Neural crest cell (in vitro differentiated cells): ENCODE measurements at regions not wholly inside any gene's neighbourhood (a gene's known extent, or its start where the extent isn't known, plus 50 kb on each side); places are given as distances from the start of the nearest gene placed in this dataset.

Experiments used
- DNase-seq: peaks from one replicate; pipeline ENCODE4 v3.0.0; 2021; ENCODE audit warnings: low read depth, mixed read lengths, low spot score
- H3K27ac Mint-ChIP-seq: one replicate; pipeline ENCODE4 v1.8.0; 2021; ENCODE audit warnings: mild to moderate bottlenecking, mixed read lengths; ENCODE audit not compliant: unreplicated experiment
- H3K27me3 Mint-ChIP-seq: 2 replicates; pipeline ENCODE4 v1.8.0; 2021; ENCODE audit warnings: low read depth, mild to moderate bottlenecking, mixed read lengths
- H3K36me3 Mint-ChIP-seq: 2 replicates; pipeline ENCODE4 v1.8.0; 2021; ENCODE audit warnings: low read depth, mild to moderate bottlenecking, mixed read lengths
- H3K4me1 Mint-ChIP-seq: 2 replicates; pipeline ENCODE4 v1.8.0; 2021; ENCODE audit warnings: mixed read lengths
- H3K4me3 Mint-ChIP-seq: one replicate; pipeline ENCODE4 v1.8.0; 2021; ENCODE audit warnings: mild to moderate bottlenecking, mixed read lengths
- H3K9me3 Mint-ChIP-seq: 2 replicates; pipeline ENCODE4 v1.8.0; 2021; ENCODE audit warnings: mixed read lengths
- CTCF ChIP-seq: fragments of 200-600 bp; sonication (generic); conservative IDR thresholded peaks from 2 replicates; pipeline ENCODE4 v1.5.0; 2021; ENCODE audit warnings: antibody characterized with exemption, mild to moderate bottlenecking

GRCh38 chr9:28163619-28164018 is 590.3 kb upstream of the C9orf72 start:
- Mint-ChIP-seq H3K27ac (no peak overlapping the region), H3K9me3 (no peaks in the 10 kb centered on the region), H3K4me3 (no peak overlapping the region)

GRCh38 chr9:28166179-28166578 is 592.9 kb upstream of the C9orf72 start:
- no peak overlapping the region for H3K4me3 Mint-ChIP-seq
- no peaks in the 10 kb centered on the region for H3K27me3 Mint-ChIP-seq
- no peak overlapping the region for H3K27ac Mint-ChIP-seq
- H3K9me3 Mint-ChIP-seq: no peaks in the 10 kb centered on the region
- no peak for TF ChIP-seq CTCF
- no peaks in the 10 kb centered on the region for H3K36me3 Mint-ChIP-seq
- DNase-seq: no peak
- peaks cover 10% of the 10 kb centered on the region for H3K4me1 Mint-ChIP-seq

More at GRCh38 chr9:28163619-28164018, 590.3 kb upstream of the C9orf72 start:
- TF ChIP-seq CTCF: no peak
- Mint-ChIP-seq H3K4me1 (peaks cover 10% of the 10 kb centered on the region), H3K36me3 (no peaks in the 10 kb centered on the region), H3K27me3 (no peaks in the 10 kb centered on the region)
- DNase-seq: no peak

GRCh38 chr9:28177142-28177541 is 603.9 kb upstream of the C9orf72 start:
- Mint-ChIP-seq H3K9me3 (no peaks in the 10 kb centered on the region), H3K27ac (no peak overlapping the region), H3K36me3 (no peaks in the 10 kb centered on the region), H3K4me3 (no peak overlapping the region), H3K4me1 (no peaks in the 10 kb centered on the region), H3K27me3 (no peaks in the 10 kb centered on the region)
- TF ChIP-seq CTCF: no peak
- no peak for DNase-seq

GRCh38 chr9:28177925-28178324 is 604.6 kb upstream of the C9orf72 start:
- peak overlapping the region; percentile 3 for H3K27ac Mint-ChIP-seq
- H3K36me3 Mint-ChIP-seq: no peaks in the 10 kb centered on the region
- no peaks in the 10 kb centered on the region for H3K27me3 Mint-ChIP-seq
- DNase-seq: no peak
- no peaks in the 10 kb centered on the region for H3K9me3 Mint-ChIP-seq
- no peaks in the 10 kb centered on the region for H3K4me1 Mint-ChIP-seq
- H3K4me3 Mint-ChIP-seq: no peak overlapping the region
- TF ChIP-seq CTCF: no peak

GRCh38 chr9:28179893-28180292 is 606.6 kb upstream of the C9orf72 start:
- Mint-ChIP-seq H3K27ac (no peak overlapping the region), H3K36me3 (no peaks in the 10 kb centered on the region), H3K27me3 (no peaks in the 10 kb centered on the region), H3K4me1 (no peaks in the 10 kb centered on the region), H3K9me3 (no peaks in the 10 kb centered on the region), H3K4me3 (no peak overlapping the region)
- no peak for TF ChIP-seq CTCF
- DNase-seq: no peak

GRCh38 chr9:28190981-28191380 is 617.7 kb upstream of the C9orf72 start:
- no peak for TF ChIP-seq CTCF
- H3K36me3 Mint-ChIP-seq: no peaks in the 10 kb centered on the region
- no peaks in the 10 kb centered on the region for H3K4me1 Mint-ChIP-seq
- DNase-seq: no peak
- no peaks in the 10 kb centered on the region for H3K27me3 Mint-ChIP-seq
- no peak overlapping the region for H3K4me3 Mint-ChIP-seq
- H3K9me3 Mint-ChIP-seq: no peaks in the 10 kb centered on the region
- no peak overlapping the region for H3K27ac Mint-ChIP-seq
